ENCODE measurements at regions not wholly inside any gene's neighbourhood (a gene's known extent, or its start where the extent isn't known, plus 50 kb on each side); places are given as distances from the start of the nearest gene placed in this dataset.

DNA sequence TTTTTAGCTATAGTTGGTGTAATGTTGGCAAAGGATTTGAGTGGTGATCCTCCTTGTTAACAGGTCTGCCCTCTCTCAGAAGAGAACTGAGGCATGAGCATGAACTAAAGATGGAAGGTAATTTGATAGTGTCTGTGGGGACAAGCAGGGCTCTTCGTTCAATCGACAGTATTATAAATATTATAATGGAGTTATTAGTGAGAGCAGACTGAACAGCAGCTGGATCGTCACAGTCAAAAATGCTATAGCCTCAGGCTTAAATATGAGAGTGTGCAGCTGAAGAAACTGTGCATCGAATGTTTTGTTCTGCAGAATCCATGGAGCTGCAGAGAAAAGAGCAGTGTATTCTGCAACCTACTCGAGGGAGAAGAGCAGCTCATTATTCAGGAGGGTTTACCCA lies 757.3 kb downstream of the DNAH5 start:
- Histone ChIP-seq H3K9me3 (ENCODE audit: control insufficient read depth, low read depth, low read length) (no peaks in the 10 kb centered on the region), H4K91ac (ENCODE audit: insufficient read length, low read depth, low read length) (no peak overlapping the region), H2BK20ac (ENCODE audit: low read depth, low read length, poor library complexity, severe bottlenecking) (no peak overlapping the region), H3K4me2 (ENCODE audit: insufficient read depth, insufficient read length, low read length) (no peak overlapping the region), H3T11ph (ENCODE audit: low read length) (no peak overlapping the region), H3K4ac (ENCODE audit: low read depth, low read length) (no peak overlapping the region), H4K8ac (replicated peaks; ENCODE audit: insufficient read length, low read depth, low read length) (no peak overlapping the region), H2BK15ac (ENCODE audit: low read depth, low read length) (no peak overlapping the region), H3K56ac (ENCODE audit: insufficient read length, low read depth, low read length) (no peak overlapping the region), H2BK12ac (ENCODE audit: insufficient read length, low read depth, low read length) (no peak overlapping the region), H3K23me2 (ENCODE audit: insufficient read length, low read depth, low read length, poor library complexity, severe bottlenecking) (no peaks in the 10 kb centered on the region), H2BK120ac (ENCODE audit: low read depth, low read length, poor library complexity, severe bottlenecking) (no peak overlapping the region), H3K79me2 (ENCODE audit: insufficient read depth, low read length) (no peaks in the 10 kb centered on the region), H4K5ac (ENCODE audit: insufficient read length, low read depth, low read length) (no peak overlapping the region), H3K27me3 (ENCODE audit: insufficient read depth, low read length) (no peaks in the 10 kb centered on the region), H3K4me1 (ENCODE audit: insufficient read depth, low read length) (no peaks in the 10 kb centered on the region), H2AFZ (ENCODE audit: low read length) (no peak overlapping the region), H2AK5ac (ENCODE audit: insufficient read length, low read length) (no peak overlapping the region), H3K23ac (ENCODE audit: insufficient read length, low read depth, low read length) (no peak overlapping the region), H2BK5ac (ENCODE audit: insufficient read length, low read length) (no peak overlapping the region), H3K79me1 (ENCODE audit: insufficient read depth, low read depth, low read length, poor library complexity, severe bottlenecking) (no peaks in the 10 kb centered on the region), H3K14ac (ENCODE audit: insufficient read depth, low read length) (no peak overlapping the region), H3K18ac (ENCODE audit: insufficient read length, low read depth, low read length) (no peak overlapping the region), H4K20me1 (ENCODE audit: control insufficient read depth, insufficient read depth, insufficient read length) (no peaks in the 10 kb centered on the region), H3K9ac (ENCODE audit: extremely low read depth, insufficient read length, low read length) (no peak overlapping the region), H3K27ac (ENCODE audit: insufficient read length, low read depth, low read length) (no peak overlapping the region)
- Mint-ChIP-seq H3K27ac (no peak overlapping the region), H3K4me3 (no peak overlapping the region), H3K9me3 (no peaks in the 10 kb centered on the region), H3K36me3 (ENCODE audit: insufficient read depth in 1 of 3, low read depth in 3 of 3) (no peaks in the 10 kb centered on the region; a peak in 1 of 7 replicates), H3K4me1 (peaks cover 0 to 7% of the 10 kb centered on the region in 2 experiments; a peak in 2 of 4 replicates), H3K27me3 (ENCODE audit: low read depth) (no peaks in the 10 kb centered on the region)
- WGBS (ENCODE audit: extremely low coverage, insufficient read length, low lambda C conversion rate): no CpG with 5 or more reads among the region's 5 CpGs
- TF ChIP-seq, protein P1, sequence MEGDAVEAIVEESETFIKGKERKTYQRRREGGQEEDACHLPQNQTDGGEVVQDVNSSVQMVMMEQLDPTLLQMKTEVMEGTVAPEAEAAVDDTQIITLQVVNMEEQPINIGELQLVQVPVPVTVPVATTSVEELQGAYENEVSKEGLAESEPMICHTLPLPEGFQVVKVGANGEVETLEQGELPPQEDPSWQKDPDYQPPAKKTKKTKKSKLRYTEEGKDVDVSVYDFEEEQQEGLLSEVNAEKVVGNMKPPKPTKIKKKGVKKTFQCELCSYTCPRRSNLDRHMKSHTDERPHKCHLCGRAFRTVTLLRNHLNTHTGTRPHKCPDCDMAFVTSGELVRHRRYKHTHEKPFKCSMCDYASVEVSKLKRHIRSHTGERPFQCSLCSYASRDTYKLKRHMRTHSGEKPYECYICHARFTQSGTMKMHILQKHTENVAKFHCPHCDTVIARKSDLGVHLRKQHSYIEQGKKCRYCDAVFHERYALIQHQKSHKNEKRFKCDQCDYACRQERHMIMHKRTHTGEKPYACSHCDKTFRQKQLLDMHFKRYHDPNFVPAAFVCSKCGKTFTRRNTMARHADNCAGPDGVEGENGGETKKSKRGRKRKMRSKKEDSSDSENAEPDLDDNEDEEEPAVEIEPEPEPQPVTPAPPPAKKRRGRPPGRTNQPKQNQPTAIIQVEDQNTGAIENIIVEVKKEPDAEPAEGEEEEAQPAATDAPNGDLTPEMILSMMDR (conservative IDR thresholded peaks at IDR 0.05): no peak
- DNase-seq: no peak
